ENCODE measurements at regions not wholly inside any gene's neighbourhood (a gene's known extent, or its start where the extent isn't known, plus 50 kb on each side); places are given as distances from the start of the nearest gene placed in this dataset.

- TF ChIP-seq IRF5 (IDR thresholded peaks at IDR 0.05; ENCODE audit: borderline replicate concordance), result no peak
- no peak for TF ChIP-seq CHD4 (IDR thresholded peaks at IDR 0.05)
These were observed 50.8 kb upstream of the PPP2R2C start (continued) for GRCh38 chr4:6523251-6523650.

- Histone ChIP-seq H3K9me3 (replicated peaks; ENCODE audit: control insufficient read depth, insufficient read depth, low read length) (no peaks in the 10 kb centered on the region; the same call in 2 of the 3 replicates), H4K20me1 (ENCODE audit: control insufficient read depth, insufficient read depth) (no peaks in the 10 kb centered on the region; the same call in 1 of the 2 replicates), H3K9ac (ENCODE audit: control insufficient read depth, insufficient read depth, low read length) (no peak overlapping the region), H3K27ac (ENCODE audit: control insufficient read depth, insufficient read depth) (no peak overlapping the region), H3K4me2 (ENCODE audit: control insufficient read depth, insufficient read depth) (no peak overlapping the region), H3K36me3 (ENCODE audit: control insufficient read depth in 2 of 2, insufficient read depth in 2 of 2, low read length in 1 of 2) (no peaks in the 10 kb centered on the region), H3K79me2 (ENCODE audit: control insufficient read depth, insufficient read depth, low read length) (no peaks in the 10 kb centered on the region), H3K4me3 (no peak overlapping the region), H3K27me3 (replicated peaks in 1 of 2; ENCODE audit: control insufficient read depth in 2 of 2, insufficient read depth in 2 of 2, low read length in 1 of 2) (peaks cover 0 to 2% of the 10 kb centered on the region in 2 experiments; a peak in 2 of 4 replicates), H3K4me1 (ENCODE audit: control insufficient read depth, insufficient read depth, low read length) (no peaks in the 10 kb centered on the region), H2AFZ (ENCODE audit: control insufficient read depth, low read depth, low read length) (no peak overlapping the region)
- no peak for ATAC-seq
- ChIA-PET CTCF (no interaction called here), POLR2A (no interaction called here), RAD21 (ENCODE audit: unreplicated experiment) (interaction anchor here (0.6 kb wide), 1 partner anchor 204 kb away, joined by 4 read pairs; no protein-coding TSS in a partner anchor), SMC1A (ENCODE audit: uncharacterized antibody, unreplicated experiment) (no interaction called here)
- FAIRE-seq, result no peak
- no peak for TF ChIP-seq YY1 (IDR thresholded peaks at IDR 0.05; ENCODE audit: low read depth, low read length)
- no peak for TF ChIP-seq SKIL (IDR thresholded peaks at IDR 0.05; ENCODE audit: low read depth, poor library complexity, severe bottlenecking)
- peak; percentile 41 for TF ChIP-seq PKNOX1 (IDR thresholded peaks at IDR 0.05)
- DNase-seq (ENCODE audit: low read depth, low spot score), result no peak
- intact Hi-C loops (cut with micrococcal nuclease; ENCODE audit: unreplicated experiment), result no loop called here
- in situ Hi-C loops (cut with MboI), result no loop called here
- no TSS peak for BruUV-seq (replicated peaks)
- WGBS (ENCODE audit: insufficient coverage, insufficient replicate concordance, low lambda C conversion rate, missing lambda C conversion rate), result 4% methylated on average over 8 of the region's 8 CpGs
These were observed 50.6 kb upstream of the MAN2B2 start for GRCh38 chr4:6524436-6524835.
